GM18507 (cell line): ENCODE measurements at regions not wholly inside any gene's neighbourhood (a gene's known extent, or its start where the extent isn't known, plus 50 kb on each side); places are given as distances from the start of the nearest gene placed in this dataset.
A peak's percentile ranks its signal among the peaks of the same experiment; 100 is the strongest.
"Not testable (repeated sequence)": the region's sequence is repeated elsewhere in the genome, so short reads cannot be mapped to it uniquely, and the experiment has no call there.

ENCODE experiments used
- DNase-seq: peaks from one replicate; pipeline ENCODE4 v3.0.0; 2011; ENCODE audit warnings: low read depth; ENCODE audit not compliant: insufficient read length; ENCODE audit errors: extremely low spot score
- FAIRE-seq: peaks from 2 replicates; lab custom pipeline; 2011; peaks lifted over from hg19 to GRCh38; lab: Jason Lieb, UNC

- DNase-seq (no peak), FAIRE-seq (no peak)
These were observed 50.1 kb upstream of the BCL6 start for GRCh38 chr3:187795207-187795960.

- no peak for FAIRE-seq
- DNase-seq, result no peak
These were observed 52.9 kb upstream of the BCL6 start for GRCh38 chr3:187798126-187798525.

GRCh38 chr3:187798531-187799530, 53.6 kb upstream of the BCL6 start:
- FAIRE-seq (no peak), DNase-seq (no peak)

GRCh38 chr3:187799942-187800641, 54.8 kb upstream of the BCL6 start:
- peak; percentile 75 for FAIRE-seq
- DNase-seq, result peak; percentile 11

- FAIRE-seq, result no peak
These were observed 55.9 kb upstream of the BCL6 start for GRCh38 chr3:187801152-187801551.

GRCh38 chr3:187802203-187802927, 57.1 kb upstream of the BCL6 start:
- DNase-seq, result no peak
- FAIRE-seq, result no peak

More at GRCh38 chr3:187801152-187801551, 55.9 kb upstream of the BCL6 start:
- no peak for DNase-seq

- FAIRE-seq, result peak; percentile 89
- DNase-seq, result peak; percentile 25
These were observed 57.6 kb upstream of the BCL6 start for GRCh38 chr3:187802928-187803259.

GRCh38 chr3:187804120-187804744, 59.0 kb upstream of the BCL6 start:
- FAIRE-seq, result no peak
- DNase-seq, result no peak

- DNase-seq, result no peak
- no peak for FAIRE-seq
These were observed 59.5 kb upstream of the BCL6 start for GRCh38 chr3:187804745-187805121.

- FAIRE-seq (no peak), DNase-seq (no peak)
These were observed 60.5 kb upstream of the BCL6 start for GRCh38 chr3:187805774-187806173.

GRCh38 chr3:187807086-187807862, 62.0 kb upstream of the BCL6 start:
- no peak for DNase-seq

GRCh38 chr3:187808527-187808895, 63.2 kb upstream of the BCL6 start:
- DNase-seq (no peak), FAIRE-seq (no peak)

More at GRCh38 chr3:187807086-187807862, 62.0 kb upstream of the BCL6 start:
- no peak for FAIRE-seq

- no peak for FAIRE-seq
- no peak for DNase-seq
These were observed 64.3 kb upstream of the BCL6 start for GRCh38 chr3:187809612-187809991.

GRCh38 chr3:187810021-187810446, 64.8 kb upstream of the BCL6 start:
- FAIRE-seq, result no peak
- no peak for DNase-seq

GRCh38 chr3:187811585-187812250, 66.5 kb upstream of the BCL6 start:
- no peak for DNase-seq
- FAIRE-seq, result no peak

GRCh38 chr3:187812496-187812895, 67.2 kb upstream of the BCL6 start:
- DNase-seq, result no peak
- FAIRE-seq, result no peak

- FAIRE-seq, result no peak
These were observed 67.9 kb upstream of the BCL6 start for GRCh38 chr3:187813198-187813597.

GRCh38 chr3:187817766-187818165, 72.5 kb upstream of the BCL6 start:
- not testable (repeated sequence) for FAIRE-seq

More at GRCh38 chr3:187813198-187813597, 67.9 kb upstream of the BCL6 start:
- DNase-seq, result no peak

More at GRCh38 chr3:187817766-187818165, 72.5 kb upstream of the BCL6 start:
- DNase-seq, result not testable (repeated sequence)
